K562 (cell line): ENCODE measurements at regions not wholly inside any gene's neighbourhood (a gene's known extent, or its start where the extent isn't known, plus 50 kb on each side); places are given as distances from the start of the nearest gene placed in this dataset.
"Not testable (repeated sequence)": the region's sequence is repeated elsewhere in the genome, so short reads cannot be mapped to it uniquely, and the experiment has no call there.

Experiments
- ATAC-seq: fragments of 200-7000 bp; cut with Tn5 transposase; 3 replicates; pipeline ENCODE4 v1.9.1; 2020; ENCODE audit warnings: moderate library complexity
- BruUV-seq: library from RNA; stranded (reverse); fragments of 400-500 nt; replicated peaks from 2 replicates; lab custom pipeline; 2021; lab: Mats Ljungman, UMichigan
- CTCF ChIA-PET: fragments of 300-600 bp; formaldehyde crosslinking; extraction: SDS; loops from one replicate; lab custom pipeline; 2021; ENCODE audit warnings: low intra/inter-chr PET ratio; lab: Yijun Ruan, JAX
- POLR2A ChIA-PET: fragments of 300-600, 350-650 bp; sonication (Branson Sonifier 250); formaldehyde crosslinking; extraction: SDS; loops from one replicate; lab custom pipeline; 2021; ENCODE audit warnings: antibody characterized with exemption, inconsistent platforms; lab: Yijun Ruan, JAX
- DNase-seq, 4 experiments: peaks; one replicate each; pipeline versions ENCODE4 v3.0.0 to v3.0.0-alpha.2; 2011 to 2018; ENCODE audit warnings: low spot score in 3 of 4, mixed read lengths in 3 of 4; ENCODE audit errors: extremely low read depth in 1 of 4
- FAIRE-seq: peaks from 2 replicates; lab custom pipeline; 2011; peaks lifted over from hg19 to GRCh38; lab: Jason Lieb, UNC
- H2AFZ ChIP-seq: 2 replicates; pipeline ENCODE4 v1.6.0; 2011; ENCODE audit warnings: low read depth, low read length, control low read depth, inconsistent platforms
- H3K27ac ChIP-seq: fragments of 200-600 bp; 3 replicates; pipeline ENCODE4 v1.8.0; 2011; ENCODE audit warnings: low read depth, mild to moderate bottlenecking, control low read depth, inconsistent platforms, low read length, moderate library complexity, mixed read lengths; ENCODE audit errors: extremely low read depth
- H3K27me3 ChIP-seq, 2 experiments: fragments of 300-600 bp in 1 of 2; 2 replicates in 1 of 2; 3 replicates in 1 of 2; pipeline versions ENCODE4 v1.6.0 to v1.8.0; 2011; ENCODE audit warnings: inconsistent platforms in 2 of 2, low read length in 2 of 2, mild to moderate bottlenecking in 1 of 2, mixed read lengths in 1 of 2, moderate library complexity in 1 of 2; ENCODE audit not compliant: control insufficient read depth in 2 of 2, insufficient read depth in 2 of 2
- H3K36me3 ChIP-seq: fragments of 300-600 bp; 3 replicates; pipeline ENCODE4 v1.8.0; 2011; ENCODE audit warnings: mild to moderate bottlenecking, low read length, inconsistent platforms; ENCODE audit not compliant: control insufficient read depth, insufficient read depth
- H3K4me1 ChIP-seq, 2 experiments: fragments of 200-600 bp in 1 of 2; replicated peaks in 1 of 2; 2 replicates in 1 of 2; 3 replicates in 1 of 2; pipeline versions ENCODE4 v1.5.1 to v1.8.0; 2011; ENCODE audit warnings: inconsistent platforms in 2 of 2, low read length in 2 of 2, mild to moderate bottlenecking in 1 of 2, mixed read lengths in 1 of 2, moderate library complexity in 1 of 2; ENCODE audit not compliant: control insufficient read depth in 2 of 2, insufficient read depth in 2 of 2
- H3K4me2 ChIP-seq: 2 replicates; pipeline ENCODE4 v1.6.1; 2011; ENCODE audit warnings: low read length, control low read depth, inconsistent platforms, mixed read lengths; ENCODE audit not compliant: insufficient read depth
- H3K4me3 ChIP-seq: fragments of 200-600 bp; sonication (generic), shearing (Covaris generic); 2 replicates; pipeline ENCODE4 v1.5.1; 2016; ENCODE audit warnings: control low read depth, inconsistent platforms
- H3K79me2 ChIP-seq: fragments of 200-600 bp; 3 replicates; pipeline ENCODE4 v1.8.0; 2011; ENCODE audit warnings: low read length, inconsistent platforms; ENCODE audit not compliant: control insufficient read depth, insufficient read depth
- H3K9ac ChIP-seq, 2 experiments: 2 replicates each; pipeline versions ENCODE4 v1.6.0 to v1.6.1; 2011; ENCODE audit warnings: low read depth in 2 of 2, low read length in 2 of 2, control low read depth in 1 of 2, inconsistent platforms in 1 of 2, mild to moderate bottlenecking in 1 of 2, mixed read lengths in 1 of 2; ENCODE audit not compliant: insufficient read depth in 1 of 2
- H3K9me1 ChIP-seq: one replicate; pipeline ENCODE4 v1.6.0; 2011; ENCODE audit warnings: inconsistent platforms, mild to moderate bottlenecking, low read length, moderate library complexity; ENCODE audit not compliant: control insufficient read depth, insufficient read depth
- H3K9me3 ChIP-seq: replicated peaks from 2 replicates; pipeline ENCODE4 v1.5.1; 2011; ENCODE audit warnings: low read depth, low read length, inconsistent platforms; ENCODE audit not compliant: control insufficient read depth, insufficient read depth
- H4K20me1 ChIP-seq: replicated peaks from 2 replicates; pipeline ENCODE4 v1.6.1; 2011; ENCODE audit warnings: low read length, inconsistent platforms, mixed read lengths; ENCODE audit not compliant: control insufficient read depth, insufficient read depth
- CSDE1 ChIP-seq, 2 experiments: fragments of 450-650 bp; IDR thresholded peaks; 2 replicates each; pipeline ENCODE4 v1.6.1; 2016; ENCODE audit warnings: mild to moderate bottlenecking in 1 of 2
- HDAC1 ChIP-seq, 2 experiments: fragments of 450-650 bp; IDR thresholded peaks; 2 replicates each; pipeline ENCODE4 v1.6.1; 2016 to 2017; ENCODE audit warnings: inconsistent platforms in 1 of 2, mild to moderate bottlenecking in 1 of 2, moderate library complexity in 1 of 2
- HDGF ChIP-seq: fragments of 450-650 bp; IDR thresholded peaks from 2 replicates; pipeline ENCODE4 v1.6.1; 2016
- KDM4B ChIP-seq, 2 experiments: fragments of 450-650 bp in 1 of 2; sonication (generic) in 1 of 2; IDR thresholded peaks; 2 replicates each; pipeline ENCODE4 v1.6.1; 2016 to 2017; ENCODE audit warnings: borderline replicate concordance in 2 of 2, antibody characterized with exemption in 1 of 2, low read depth in 1 of 2, mild to moderate bottlenecking in 1 of 2
- MCM7 ChIP-seq, 2 experiments: fragments of 450-650 bp; IDR thresholded peaks; 2 replicates each; pipeline ENCODE4 v1.6.1; 2016 to 2018
- RAD51 ChIP-seq: fragments of 450-650 bp; IDR thresholded peaks from 2 replicates; pipeline ENCODE4 v1.7.1; 2016; ENCODE audit warnings: low read depth, mild to moderate bottlenecking, borderline replicate concordance
- SUPT5H ChIP-seq: fragments of 450-650 bp; IDR thresholded peaks from 2 replicates; pipeline ENCODE4 v1.6.1; 2016
- ZNF280A ChIP-seq: fragments of 450-650 bp; IDR thresholded peaks from 2 replicates; pipeline ENCODE4 v1.6.1; 2018; ENCODE audit warnings: mild to moderate bottlenecking, low read depth; ENCODE audit not compliant: partially characterized antibody
- ZNF407 ChIP-seq: fragments of 450-650 bp; IDR thresholded peaks from 2 replicates; pipeline ENCODE4 v1.6.1; 2016; ENCODE audit warnings: low read depth
- ZNF766 ChIP-seq: fragments of 200-800 bp; sonication (Bioruptor generic); conservative IDR thresholded peaks from 2 replicates; pipeline ENCODE4 v1.6.1; 2016; ENCODE audit warnings: missing genetic modification characterization, missing compliant biosample characterization
- WGBS: fragments of 100-300 bp; shearing (Covaris generic); methylation state at CpG from one replicate; pipeline ENCODE4 v1.1.6; 2016; ENCODE audit warnings: low coverage, mixed read lengths; ENCODE audit not compliant: insufficient coverage; ENCODE audit errors: missing lambda C conversion rate; 5-methylcytosine and 5-hydroxymethylcytosine counted together
- in situ Hi-C: fragments of 300-500 bp; cut with MboI; formaldehyde crosslinking; loops from 4 replicates; pipeline ENCODE4 v1.15.0; 2018; ENCODE audit warnings: inconsistent platforms, mixed read lengths
- intact Hi-C: fragments of 100-400 bp; cut with micrococcal nuclease; formaldehyde crosslinking; loops from 2 replicates; pipeline ENCODE4 v1.14.2; 2022

GRCh38 chr3:177339220-177339703 lies 142.0 kb upstream of the TBL1XR1 start:
- CTCF ChIA-PET, H4K20me1 ChIP-seq, H3K4me3 ChIP-seq, FAIRE-seq, BruUV-seq, in situ Hi-C loops, H3K36me3 ChIP-seq, H3K9me3 ChIP-seq, H3K27me3 ChIP-seq, H3K9me1 ChIP-seq, H3K79me2 ChIP-seq: not testable (repeated sequence)
- DNase-seq: peak in 1 of 4 experiments; percentile 52
- POLR2A ChIA-PET: interaction anchor here (0.6 to 1.1 kb wide), 2 partner anchors 18 to 1519 kb away, joined by 3 to 4 read pairs; no protein-coding TSS in a partner anchor
- 11% methylated on average over 1 of the region's 3 CpGs for whole genome bisulfite sequencing
- Histone ChIP-seq H3K4me1 (peaks cover 11 to 62% of the 10 kb centered on the region in 2 experiments), H2AFZ (peak overlapping the region; percentile 69), H3K4me2 (peak overlapping the region; percentile 72), H3K9ac (peak overlapping the region in 1 of 2 experiments; percentile 65; a peak in 2 of 4 replicates), H3K27ac (peak overlapping the region; percentile 88)
- ATAC-seq: peak; percentile 61
- intact Hi-C loops: loop anchor here (5.0 kb wide), 1 partner anchor 37 kb away; no protein-coding TSS in a partner anchor
- TF ChIP-seq HDAC1 (IDR thresholded peaks at IDR 0.05) (peak in 1 of 2 experiments; percentile 76; a peak in 2 of 4 replicates), RAD51 (0 out of 2 replicates have a peak, but pooled peaks have one; percentile 4), ZNF407 (peak; percentile 47; the same call in 1 of the 2 replicates), MCM7 (IDR thresholded peaks at IDR 0.05) (peak in 1 of 2 experiments; percentile 33; a peak in 1 of 4 replicates), HDGF (peak; percentile 71; the same call in 1 of the 2 replicates), CSDE1 (IDR thresholded peaks at IDR 0.05) (peak in 1 of 2 experiments; percentile 67; a peak in 2 of 4 replicates), ZNF766 (CRISPR knock-in tag) (0 out of 2 replicates have a peak, but pooled peaks have one; percentile 9), SUPT5H (peak; percentile 53; the same call in 1 of the 2 replicates), KDM4B (IDR thresholded peaks at IDR 0.05; ENCODE audit: borderline replicate concordance in 2 of 2, low read depth in 1 of 2) (peak in 1 of 2 experiments; percentile 95; a peak in 1 of 4 replicates), ZNF280A (peak; percentile 29)
